T47D (cell line): ENCODE measurements at regions not wholly inside any gene's neighbourhood (a gene's known extent, or its start where the extent isn't known, plus 50 kb on each side); places are given as distances from the start of the nearest gene placed in this dataset.

Experiments
- DNase-seq, 2 experiments: peaks; one replicate each; pipeline versions ENCODE4 v3.0.0 to v3.0.0-alpha.2; 2011 to 2012; ENCODE audit warnings: low read depth in 1 of 2, low spot score in 1 of 2
- JUND ChIP-seq: IDR thresholded peaks from 2 replicates; pipeline ENCODE4 v1.6.1; 2012; ENCODE audit warnings: low read depth
- in situ Hi-C: cut with HindIII; loops from 2 replicates; pipeline ENCODE4 v1.10.0; 2016; ENCODE audit warnings: low sequenced_read_pairs, low pct_unique_long_range_greater_than_20kb

DNA sequence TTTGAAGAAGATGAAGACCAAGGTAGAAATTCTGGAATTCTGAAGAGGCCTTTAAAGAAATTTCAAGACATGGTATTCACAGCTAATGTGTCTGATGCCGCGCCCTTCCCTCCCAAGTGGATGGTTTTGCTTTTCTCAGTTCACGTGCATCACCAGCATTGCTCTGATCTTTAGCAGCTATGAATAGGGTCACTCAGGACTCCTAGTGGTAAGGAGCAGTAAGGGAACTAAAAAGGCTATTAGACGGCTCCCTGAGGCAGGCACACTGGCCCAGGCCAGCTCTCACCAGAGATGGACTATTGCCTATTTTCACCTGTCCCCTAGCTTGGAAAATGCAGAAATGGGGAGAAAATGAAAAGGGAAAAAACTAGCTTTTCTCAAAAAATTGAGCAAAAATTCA, 447.5 kb upstream of the RASGEF1B start:
- no peak for TF ChIP-seq JUND
- DNase-seq = peak; percentile 7 to 36
- in situ Hi-C loops = no loop called here

DNA sequence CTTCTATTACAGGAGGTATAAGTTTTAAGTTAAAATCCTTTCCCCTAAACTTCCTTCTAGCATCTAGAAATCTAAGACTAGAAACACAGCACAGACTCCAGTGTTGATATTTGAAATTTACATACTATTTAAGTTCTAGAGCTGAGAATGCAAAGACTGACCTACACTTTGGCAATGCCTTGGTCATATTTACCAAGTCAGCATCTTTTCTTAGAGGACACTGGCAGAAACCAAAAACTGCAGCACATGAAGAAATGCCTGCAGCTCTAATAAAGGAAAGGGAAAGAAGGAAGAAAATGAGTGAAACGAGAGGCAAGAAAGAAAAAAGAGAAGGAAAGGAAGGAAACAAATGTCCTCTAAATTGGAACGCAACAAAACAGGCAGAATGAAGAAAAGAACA, 443.7 kb upstream of the RASGEF1B start:
- no peak for TF ChIP-seq JUND
- in situ Hi-C loops = no loop called here
- no peak for DNase-seq

DNA sequence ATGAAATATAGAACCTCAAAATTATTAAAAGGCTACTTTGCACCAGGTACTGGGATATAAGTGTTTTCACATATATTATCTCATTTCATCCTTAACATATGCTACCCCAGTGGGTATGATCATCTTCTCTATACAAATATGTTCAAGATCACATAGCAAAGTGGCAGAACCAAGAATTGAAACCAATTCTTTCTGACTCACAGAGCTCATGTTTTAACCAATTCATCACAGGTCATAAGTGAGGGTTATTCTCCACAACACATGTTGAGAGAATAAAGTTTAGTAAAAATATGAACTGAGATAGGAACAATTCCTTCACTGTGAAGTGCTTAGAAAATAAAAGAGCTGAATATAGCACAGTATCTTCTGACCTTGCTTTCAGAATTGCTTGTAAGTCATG, 442.9 kb upstream of the RASGEF1B start:
- no peak for DNase-seq
- in situ Hi-C loops = no loop called here
- TF ChIP-seq JUND = no peak

DNA sequence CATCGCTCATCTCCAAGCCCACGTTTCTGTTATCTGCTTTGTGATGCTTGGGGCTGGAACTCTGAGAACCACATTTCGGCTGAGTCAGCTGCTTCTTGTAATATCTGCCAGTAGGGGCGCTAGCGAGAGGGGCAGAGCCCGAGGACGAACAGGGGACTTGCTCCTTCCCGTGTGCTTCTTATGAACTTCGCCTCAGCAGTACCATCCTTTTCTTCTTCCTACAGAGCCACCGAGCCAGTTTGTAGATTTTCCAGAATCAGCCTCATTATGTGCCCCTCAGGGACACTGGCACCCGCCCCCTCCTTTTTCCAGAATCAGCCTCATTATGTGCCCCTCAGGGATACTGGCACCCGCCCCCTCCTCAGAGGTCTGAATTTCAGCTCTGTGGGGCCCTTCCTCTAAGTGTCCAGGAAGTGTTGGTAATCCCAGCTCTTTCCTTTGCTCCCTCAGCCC, 441.7 kb upstream of the RASGEF1B start:
- peak; percentile 2 to 65 for DNase-seq

DNA sequence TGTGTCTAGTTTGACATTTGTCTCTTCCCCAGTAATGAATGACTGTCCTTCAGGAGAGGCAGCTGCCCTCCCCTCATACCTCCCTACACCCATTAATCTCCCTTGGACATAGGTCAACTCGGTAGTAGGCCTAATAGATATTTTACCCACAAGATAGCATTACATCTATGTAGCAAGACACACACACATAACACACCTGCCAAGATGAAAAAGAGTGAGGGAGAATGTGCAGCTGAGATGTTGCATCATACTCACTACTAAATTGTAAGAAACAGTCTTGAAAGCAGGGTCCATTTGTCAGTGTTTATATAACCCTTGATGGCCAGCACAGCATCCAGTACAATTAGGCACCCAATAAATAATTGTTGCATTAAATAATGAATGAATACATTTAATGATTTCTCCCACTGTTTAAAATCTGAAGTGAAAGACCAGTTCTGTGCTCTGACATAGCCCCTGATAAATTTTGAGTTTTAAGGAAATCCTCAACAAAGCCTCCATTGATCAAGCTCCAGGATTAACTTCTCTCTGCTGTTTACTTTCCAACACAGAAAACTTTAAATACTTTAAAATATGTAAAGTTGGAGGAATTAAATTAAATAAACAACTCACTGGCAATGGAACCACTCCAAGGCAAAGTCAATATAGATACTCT, 440.8 kb upstream of the RASGEF1B start:
- TF ChIP-seq JUND = no peak
- no peak for DNase-seq
- in situ Hi-C loops = no loop called here

More for the DNA sequence above, 441.7 kb upstream of the RASGEF1B start:
- in situ Hi-C loops = no loop called here
- TF ChIP-seq JUND = no peak

DNA sequence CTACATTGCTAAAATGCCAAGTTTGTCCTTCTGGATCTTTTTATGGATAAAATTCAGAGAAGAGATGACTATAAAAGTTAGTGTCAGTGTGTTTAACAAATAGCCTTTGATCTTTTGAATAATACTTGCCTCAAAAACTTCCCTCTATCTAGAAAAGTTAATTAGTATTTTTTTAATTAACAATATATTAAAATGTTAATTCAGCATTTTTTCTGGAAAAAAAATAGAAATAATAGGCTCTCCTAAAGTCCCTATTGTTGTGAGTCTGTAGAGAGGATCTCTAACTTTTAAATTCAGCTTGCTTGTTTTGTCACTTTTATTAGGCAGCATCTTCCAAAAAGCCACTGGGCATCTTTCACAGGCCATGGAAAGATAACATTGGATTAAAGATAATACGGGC, 435.2 kb upstream of the RASGEF1B start:
- in situ Hi-C loops = no loop called here
- no peak for TF ChIP-seq JUND
- no peak for DNase-seq

DNA sequence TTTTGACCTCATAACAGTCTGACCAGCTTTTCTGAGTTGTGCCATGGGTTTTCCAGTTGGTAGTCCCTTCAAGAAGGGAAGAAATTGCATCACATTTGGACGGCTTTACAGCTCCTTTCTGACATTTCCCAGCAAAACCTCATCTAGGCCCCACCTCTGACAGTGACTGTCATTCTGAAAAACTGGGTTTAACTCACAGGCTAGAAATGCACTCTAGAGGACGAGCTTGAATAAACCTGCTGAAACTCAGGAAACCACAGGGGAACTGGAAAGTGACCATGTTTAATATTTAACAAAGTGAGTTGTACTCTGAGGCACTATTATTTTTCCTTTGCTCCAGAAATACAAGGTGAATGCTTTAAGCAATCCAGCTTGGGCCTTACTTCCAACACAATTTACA, 434.3 kb upstream of the RASGEF1B start:
- DNase-seq = no peak
- TF ChIP-seq JUND = no peak

DNA sequence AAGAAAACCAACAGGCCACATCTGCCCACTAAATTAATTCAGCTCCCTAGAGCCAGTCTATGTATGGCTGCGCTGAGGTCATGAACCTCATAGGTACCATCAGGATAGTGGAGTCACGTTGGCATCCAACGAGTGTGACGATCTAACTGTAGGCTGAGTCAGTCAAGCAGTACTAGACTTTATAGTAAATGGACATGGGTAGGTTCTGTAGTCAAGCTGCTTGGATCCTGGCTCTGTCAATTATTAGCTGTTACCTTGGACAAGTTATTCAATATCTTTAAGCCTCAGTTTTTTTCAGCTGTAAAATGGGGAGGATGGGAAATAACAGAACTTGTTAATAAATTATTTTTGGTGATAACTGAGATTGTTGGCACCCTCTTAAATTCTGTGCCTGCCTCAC, 432.4 kb upstream of the RASGEF1B start:
- in situ Hi-C loops = no loop called here

More for the DNA sequence above, 434.3 kb upstream of the RASGEF1B start:
- in situ Hi-C loops = no loop called here

DNA sequence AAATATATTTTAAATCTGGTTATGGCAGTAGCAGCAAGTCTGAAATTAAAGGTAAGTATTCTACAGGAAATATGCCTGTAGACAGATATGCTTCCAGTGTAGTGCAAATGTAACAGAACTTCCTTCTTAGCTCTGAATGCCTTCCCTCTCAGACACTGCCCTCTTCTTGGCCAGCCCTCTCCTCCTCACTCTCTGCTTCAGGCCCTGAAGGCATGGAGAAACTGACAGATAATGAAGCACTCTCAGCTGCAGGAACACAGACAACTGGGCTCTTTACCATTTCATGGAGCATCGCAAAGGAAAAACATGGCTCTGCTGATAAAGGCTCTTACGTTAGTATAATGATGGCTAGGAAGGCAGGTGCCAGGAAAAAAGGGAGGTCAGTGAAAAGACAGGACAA, 431.5 kb upstream of the RASGEF1B start:
- no peak for TF ChIP-seq JUND
- DNase-seq = no peak
- in situ Hi-C loops = no loop called here

More for the DNA sequence above, 432.4 kb upstream of the RASGEF1B start:
- no peak for DNase-seq
- no peak for TF ChIP-seq JUND

DNA sequence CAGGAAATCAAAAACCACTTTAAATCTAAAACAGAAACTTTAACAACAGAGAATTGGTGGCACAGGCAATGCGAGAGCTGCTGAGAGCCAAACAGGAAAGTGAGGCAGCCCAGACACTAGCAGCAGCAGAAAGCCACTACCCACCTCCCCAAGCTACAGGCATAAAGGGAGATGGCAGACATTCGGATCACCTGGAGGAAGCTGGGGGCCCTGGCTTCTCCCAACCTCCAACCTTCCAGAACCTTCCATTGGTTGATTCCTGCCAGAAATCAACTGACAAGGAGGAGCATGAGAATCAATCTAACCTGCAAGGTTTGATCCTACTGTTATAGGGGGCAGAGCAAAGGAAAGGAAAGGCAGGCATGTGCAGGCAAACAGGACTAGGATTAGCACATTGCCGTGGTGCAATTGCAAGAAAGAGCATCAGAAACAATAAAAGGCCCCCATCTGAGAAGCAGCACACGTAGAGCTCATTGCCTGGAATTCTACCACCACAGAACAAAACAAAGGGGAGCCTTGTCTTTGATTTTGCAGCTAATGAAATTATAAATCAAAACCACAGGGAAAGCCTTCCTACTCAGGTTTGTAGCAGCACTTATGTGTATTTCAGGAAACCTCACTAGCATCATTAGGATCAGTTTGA, 427.3 kb upstream of the RASGEF1B start:
- no peak for TF ChIP-seq JUND
- DNase-seq = no peak
- in situ Hi-C loops = no loop called here

DNA sequence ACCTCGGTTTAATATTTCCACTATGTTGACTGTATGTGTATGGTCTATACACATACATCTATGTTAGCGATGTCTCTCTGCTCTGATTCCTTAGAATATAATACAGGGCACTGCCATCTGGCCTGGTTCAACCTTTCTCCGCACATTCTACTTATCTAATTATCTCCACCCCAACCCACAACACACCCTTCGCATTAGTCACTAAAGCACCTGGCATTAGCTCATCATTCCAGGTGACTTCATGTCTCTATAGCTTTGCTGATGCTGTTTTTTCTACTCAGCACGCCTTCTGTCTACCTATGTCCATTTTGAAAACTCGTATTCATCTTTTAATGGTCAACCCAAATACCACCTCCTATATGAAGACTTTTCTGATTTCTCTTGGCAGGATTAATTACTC, 425.2 kb upstream of the RASGEF1B start:
- in situ Hi-C loops = no loop called here
- no peak for DNase-seq
- no peak for TF ChIP-seq JUND

DNA sequence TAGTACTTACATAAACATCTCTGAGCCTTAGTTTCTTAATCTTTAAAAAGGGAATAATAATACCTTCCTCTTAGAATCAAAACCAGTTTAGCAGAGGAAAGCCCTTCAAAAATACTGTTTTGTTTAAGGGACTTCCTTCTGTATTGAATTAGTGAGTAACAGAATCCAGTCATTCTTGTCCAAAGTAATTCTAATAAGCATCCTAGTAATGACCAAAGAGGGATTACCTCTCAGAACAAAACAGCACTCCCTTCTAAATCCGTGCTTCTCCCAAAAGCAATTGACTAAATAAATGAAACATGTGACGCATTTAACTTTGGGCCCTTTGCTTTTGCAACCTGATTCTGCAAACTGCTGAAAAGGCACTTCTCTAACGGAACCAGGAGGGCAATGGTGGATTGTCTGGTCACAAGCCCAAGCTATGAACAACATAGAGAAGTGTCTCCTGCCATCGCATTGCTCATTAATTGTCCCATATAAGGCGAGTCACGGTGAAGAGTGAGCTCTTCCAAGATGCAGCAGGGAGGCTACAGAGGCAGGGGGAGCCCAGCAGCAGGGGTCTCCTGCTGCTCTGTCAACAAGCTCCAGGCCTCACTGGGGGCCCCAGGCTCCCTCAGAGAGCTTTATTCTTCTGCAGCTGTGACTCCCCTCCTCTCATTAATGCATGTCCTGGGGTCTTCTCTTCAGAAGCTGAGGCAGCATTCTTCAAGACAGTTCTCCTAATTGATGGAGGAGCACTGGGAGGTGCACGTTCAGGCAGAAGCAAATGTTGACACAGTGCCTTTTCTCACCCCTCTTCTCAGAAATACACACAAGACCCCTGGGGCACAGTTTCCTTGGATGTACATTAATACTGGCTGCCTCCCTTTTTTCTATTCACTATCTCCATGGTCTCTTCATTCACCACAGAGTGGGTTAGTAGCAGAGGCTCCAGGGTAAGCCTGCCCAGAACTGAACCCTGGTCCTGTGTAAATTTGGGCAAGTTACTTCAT, 419.6 kb upstream of the RASGEF1B start:
- in situ Hi-C loops = no loop called here
- DNase-seq = no peak
- no peak for TF ChIP-seq JUND

DNA sequence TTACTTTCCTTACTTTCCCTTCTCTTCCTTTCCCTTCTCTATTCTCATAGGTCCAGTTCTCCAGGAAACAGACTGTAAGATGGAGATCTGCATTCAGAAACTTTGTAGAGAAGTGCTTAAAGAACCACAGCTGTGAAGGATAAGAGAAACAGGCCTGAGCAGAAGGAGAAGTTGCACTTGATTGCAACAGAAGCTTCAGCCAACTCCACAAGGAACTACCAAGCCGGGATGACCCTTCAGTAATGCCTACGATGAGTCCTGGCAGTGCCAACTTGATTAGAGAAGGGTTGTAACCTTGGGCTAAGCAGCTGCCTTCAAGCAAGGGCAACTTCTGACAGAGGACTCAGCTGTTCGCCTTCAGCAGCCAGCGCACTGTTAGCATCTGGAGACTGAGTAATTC, 413.3 kb upstream of the RASGEF1B start:
- in situ Hi-C loops = no loop called here
- no peak for TF ChIP-seq JUND
- no peak for DNase-seq
